GM19467 (cell line): ENCODE measurements at regions not wholly inside any gene's neighbourhood (a gene's known extent, or its start where the extent isn't known, plus 50 kb on each side); places are given as distances from the start of the nearest gene placed in this dataset.

ENCODE experiments used
- ATAC-seq: cut with Tn5 transposase; IDR thresholded peaks from one replicate; pipeline ENCODE4 v1.9.1; 2021; ENCODE audit warnings: mild to moderate bottlenecking, moderate library complexity; ENCODE audit not compliant: unreplicated experiment

DNA sequence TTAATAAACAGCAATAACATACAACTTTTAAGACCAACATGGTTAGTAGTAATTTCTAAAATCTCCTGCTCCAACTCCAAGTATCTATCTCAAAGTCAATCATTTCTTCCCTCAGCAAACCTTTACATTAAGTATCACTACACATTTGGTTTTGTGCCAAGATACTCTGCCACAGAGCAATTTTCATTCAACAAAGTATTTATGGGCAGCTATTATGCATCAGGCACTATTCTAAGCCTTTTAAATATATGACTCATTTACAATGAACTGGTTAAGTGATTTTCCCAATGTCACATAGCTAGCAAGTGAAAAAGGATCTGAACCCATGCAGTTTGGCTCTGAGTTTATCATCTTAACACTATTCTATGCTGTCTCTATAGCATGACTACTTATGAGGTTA lies 264.3 kb downstream of the NOL4 start:
- no peak for ATAC-seq

DNA sequence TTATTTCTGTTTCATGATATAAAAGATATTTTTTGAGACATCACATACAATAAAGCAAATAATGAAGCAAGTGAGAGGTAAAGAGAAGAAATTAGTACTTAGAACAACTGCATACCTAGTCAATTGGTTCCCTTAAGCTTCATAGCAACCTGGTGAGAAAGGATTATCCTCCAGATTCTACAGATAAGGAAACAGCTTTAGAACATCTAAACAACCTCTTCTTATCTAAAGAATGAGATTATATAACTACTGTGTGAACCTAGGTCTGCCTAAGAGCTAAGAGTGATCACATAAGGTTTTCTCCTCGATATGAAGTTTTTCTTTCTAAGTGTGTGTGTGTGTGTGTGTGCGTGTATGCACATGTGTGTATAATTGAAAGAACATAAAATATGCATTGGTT lies 265.1 kb downstream of the NOL4 start:
- no peak for ATAC-seq

DNA sequence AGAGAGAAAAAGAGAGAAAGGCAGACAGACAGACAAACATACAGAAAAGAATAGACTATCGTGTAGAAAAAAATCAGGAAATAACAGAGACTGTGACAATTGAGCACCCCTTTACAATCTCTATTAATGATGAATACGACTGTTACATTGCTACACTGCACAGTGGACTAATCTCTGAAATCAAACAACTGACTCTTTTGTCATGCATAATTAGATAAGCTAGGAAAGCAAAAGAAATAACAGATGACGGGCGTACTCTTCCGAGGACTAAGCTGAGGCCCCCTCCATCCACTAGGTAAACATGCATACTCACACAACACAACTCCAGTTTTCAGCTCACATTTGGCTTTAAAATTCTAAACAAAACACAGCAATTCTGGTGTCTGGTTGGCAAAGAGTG lies 267.0 kb downstream of the NOL4 start:
- ATAC-seq = no peak

DNA sequence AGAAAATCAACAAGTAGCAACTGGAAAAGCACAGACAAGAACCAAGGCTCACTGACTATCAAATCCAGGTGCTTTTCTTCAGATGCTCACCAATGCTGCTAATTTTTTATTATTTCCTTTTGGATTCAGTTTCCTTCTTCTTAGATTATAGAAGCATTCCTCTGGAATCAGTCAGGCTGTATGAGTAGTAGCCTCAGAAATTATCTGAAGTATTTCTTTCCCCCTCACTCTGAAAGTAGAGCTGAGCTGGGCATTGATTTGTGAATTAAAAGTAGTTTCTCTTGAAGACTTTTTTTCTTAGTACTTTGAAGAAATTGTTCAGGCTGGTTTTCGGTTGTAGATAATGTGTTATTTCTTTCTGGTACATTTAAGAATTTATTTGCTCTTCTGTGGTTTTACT lies 273.7 kb downstream of the NOL4 start:
- no peak for ATAC-seq

DNA sequence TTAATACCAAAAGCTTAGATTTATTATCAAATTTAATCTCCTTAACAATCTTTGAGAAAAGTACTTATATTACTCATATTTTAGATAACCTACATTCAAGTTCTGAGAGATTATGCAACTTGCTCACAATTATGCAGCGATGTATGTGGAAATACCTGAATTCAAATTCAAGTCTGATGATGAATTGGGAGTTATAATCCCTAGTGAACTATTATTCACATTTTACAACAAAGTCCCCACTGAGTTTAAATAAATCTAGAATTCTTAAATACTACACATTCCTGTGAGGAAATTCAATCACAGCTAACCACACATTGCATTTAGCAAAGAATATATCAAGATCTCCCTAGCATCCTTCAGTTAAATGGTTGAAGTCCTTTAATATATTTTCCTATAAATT lies 278.4 kb downstream of the NOL4 start:
- ATAC-seq = no peak

DNA sequence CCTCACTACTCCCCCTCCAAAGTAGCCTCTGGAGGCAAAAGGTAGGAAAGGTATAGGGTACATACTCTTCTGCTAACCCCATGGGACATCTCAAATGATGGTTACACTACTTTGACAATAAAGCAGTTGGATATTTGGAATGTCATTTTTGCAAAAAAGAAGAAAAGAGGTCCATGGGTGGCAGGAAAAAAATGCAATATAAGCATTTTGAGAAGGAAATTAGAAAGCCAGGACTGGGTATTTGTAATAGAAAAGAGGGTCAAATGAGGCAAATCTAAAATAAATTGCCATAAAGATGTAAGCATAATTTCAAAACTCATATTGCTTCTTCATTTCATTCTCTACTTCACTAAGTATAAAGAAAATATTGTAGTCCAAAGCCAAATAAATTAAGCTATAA lies 280.2 kb downstream of the NOL4 start:
- no peak for ATAC-seq

DNA sequence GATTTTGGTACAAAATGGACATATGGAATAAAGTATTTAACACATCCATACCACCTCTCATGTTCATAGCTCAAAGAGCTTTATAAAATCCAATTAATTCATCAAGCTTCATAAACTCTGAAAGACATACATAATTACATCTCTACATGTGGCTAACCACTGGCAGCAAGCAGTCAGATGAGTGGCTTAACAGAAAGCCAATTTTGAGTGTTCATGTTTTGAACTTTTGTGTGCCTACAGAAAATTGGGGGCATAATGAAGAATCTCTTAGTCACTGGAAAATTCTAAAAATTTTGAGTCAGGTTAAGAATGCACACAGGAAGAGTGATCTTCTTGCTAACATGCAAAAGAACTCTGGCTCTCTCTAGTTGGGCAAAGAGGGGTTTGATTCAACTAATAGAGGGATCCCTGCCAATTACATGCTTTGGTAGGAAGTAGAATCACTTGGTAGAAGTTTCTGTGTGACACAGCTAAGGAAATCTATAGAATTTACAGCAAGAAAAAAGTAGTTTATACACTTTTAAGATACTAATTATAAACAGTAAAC lies 287.4 kb downstream of the NOL4 start:
- no peak for ATAC-seq

DNA sequence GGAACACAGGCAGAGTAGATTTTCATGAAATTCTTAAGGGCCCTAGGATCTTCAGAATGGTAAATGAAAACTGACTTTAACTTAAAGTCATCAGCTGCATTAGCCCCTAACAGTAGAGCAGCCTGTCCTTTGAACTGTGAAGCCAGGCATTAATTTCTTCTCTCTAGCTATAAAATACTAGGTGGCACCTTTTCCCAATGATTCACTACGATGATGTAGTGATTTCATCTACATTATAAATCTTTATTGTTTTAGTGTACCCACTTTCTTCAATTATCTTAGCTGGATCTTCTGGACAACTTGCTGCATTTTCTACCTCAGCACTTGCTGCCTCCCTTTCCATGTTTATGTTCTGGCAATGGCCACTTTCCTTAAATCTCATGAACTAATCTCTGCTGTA lies 290.5 kb downstream of the NOL4 start:
- no peak for ATAC-seq

DNA sequence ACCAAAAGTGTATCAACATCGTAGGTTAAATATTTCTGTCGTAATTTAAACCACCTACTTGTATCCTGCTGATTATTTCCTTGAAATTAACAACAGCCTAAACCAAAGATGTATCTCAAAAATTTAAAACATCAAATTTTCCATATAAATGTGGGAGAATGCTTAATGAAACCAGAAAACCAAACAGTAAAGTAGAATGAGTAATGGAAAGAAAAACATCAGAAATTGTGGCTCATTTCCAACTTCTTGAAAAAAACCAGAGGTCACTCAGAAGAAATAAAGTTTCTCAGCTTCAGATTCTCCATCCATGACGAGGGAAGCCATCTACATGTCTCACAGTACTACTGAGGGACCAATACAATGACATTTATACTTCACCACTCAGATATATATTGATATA lies 296.5 kb downstream of the NOL4 start:
- ATAC-seq = no peak

DNA sequence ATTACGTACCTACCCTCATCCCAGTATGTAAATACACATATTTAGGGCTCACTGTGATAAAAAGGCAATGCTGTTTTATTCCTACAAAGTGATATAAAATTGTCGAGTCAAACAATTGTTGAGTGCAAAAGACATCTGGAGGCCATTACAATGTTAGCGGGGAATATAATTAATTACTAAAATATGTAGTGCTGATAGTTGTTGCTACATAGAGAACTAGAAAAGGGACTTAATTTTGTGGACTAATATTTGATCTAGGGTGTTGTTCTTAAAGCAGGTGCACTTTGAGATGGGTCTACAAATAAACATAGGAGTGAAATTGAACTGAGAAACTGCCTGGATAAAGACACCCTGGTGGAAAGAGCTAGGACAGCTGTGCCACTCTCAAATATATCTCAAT lies 300.1 kb downstream of the NOL4 start:
- ATAC-seq = no peak

DNA sequence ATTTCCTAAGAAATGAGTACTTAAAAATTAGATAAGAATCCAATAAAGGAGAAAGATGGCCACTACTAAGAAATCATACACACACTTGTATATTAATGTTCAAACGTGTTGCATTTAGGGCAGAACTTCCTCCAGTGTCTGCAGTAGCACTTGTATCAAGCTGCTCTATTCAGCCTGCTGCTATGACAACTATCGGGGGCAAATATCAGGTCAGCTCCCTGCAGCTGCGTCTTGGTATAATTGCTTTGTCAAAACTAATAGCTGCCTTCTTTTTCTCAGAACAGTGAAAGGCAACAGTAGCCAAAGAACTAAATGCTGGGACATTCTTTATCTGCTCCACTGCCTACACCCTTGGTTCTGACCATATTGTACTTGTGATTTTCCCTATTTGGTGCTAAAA lies 300.7 kb downstream of the NOL4 start:
- ATAC-seq = no peak

DNA sequence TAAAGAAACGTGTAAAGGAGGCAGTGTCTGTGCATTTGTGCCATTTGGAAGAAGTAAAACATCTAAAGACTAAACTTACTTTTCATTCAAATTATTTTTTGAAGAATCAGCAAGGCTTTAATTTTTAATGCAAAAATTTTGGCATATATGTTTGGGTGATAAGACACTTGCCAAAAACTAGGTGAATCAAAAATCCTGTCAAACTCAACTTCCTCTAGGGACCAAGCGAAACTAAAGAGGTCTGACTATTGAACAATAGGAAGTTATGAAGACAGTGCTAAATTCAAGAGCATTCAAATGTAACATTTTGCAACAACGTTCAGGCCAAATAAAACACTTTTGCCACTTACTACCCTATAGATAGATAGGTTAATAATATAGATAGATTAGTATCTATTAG lies 306.1 kb downstream of the NOL4 start:
- ATAC-seq = no peak

DNA sequence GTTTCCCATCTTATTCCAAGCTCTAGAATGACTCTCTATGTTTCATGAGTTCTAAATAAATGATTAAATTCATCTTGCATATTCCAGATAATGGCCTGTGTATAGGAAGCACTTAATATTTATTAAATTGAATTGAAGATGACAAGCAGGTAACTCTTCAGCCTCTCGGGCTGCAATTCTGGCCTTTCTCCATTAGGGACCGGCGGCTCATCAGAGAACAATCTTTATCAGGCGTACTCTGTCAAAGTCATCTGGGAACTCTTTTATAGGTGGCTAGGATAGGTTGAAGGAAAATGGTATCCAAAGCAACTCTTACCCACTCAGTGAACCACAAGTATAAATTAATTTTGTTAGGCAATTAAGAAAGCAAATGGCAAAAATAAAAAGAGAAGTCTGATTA lies 308.5 kb downstream of the NOL4 start:
- ATAC-seq = no peak

DNA sequence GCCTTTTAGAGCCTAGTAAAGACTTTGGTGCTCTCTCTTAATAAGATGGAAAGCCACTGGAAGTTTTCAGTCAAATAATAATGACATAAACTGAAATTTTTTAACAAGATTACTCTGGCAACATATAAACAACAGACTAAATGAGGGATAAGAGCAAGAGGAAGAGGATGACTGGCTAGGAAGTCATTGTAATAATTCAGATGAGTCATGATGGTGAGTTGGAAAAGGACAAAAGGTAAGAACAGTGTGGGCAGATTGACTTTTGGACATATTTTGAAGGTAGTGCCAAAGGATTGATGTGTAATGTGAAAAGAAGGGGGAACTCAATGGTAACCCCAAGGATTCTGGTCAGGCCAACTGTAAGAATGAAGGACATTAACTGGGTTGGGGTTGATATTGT lies 310.3 kb downstream of the NOL4 start:
- ATAC-seq = no peak

DNA sequence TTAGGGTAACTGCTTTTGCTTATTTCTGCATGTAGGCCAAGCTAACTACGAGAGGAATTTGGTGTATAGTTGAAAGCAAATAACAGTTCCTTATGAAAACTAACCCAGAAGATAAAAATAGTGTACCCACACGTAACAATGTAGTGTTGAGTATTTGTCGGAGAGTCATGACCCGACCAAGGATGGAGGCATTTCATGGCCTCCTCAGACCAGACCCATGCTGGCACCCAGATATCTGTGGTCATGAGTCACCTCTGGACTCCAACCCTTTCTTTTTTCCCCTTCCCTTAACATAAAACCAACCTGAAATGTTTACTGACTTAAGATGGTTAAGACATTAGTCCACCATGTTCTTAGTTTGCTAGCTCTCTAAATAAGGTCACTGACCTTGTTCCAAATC lies 318.7 kb downstream of the NOL4 start:
- no peak for ATAC-seq

DNA sequence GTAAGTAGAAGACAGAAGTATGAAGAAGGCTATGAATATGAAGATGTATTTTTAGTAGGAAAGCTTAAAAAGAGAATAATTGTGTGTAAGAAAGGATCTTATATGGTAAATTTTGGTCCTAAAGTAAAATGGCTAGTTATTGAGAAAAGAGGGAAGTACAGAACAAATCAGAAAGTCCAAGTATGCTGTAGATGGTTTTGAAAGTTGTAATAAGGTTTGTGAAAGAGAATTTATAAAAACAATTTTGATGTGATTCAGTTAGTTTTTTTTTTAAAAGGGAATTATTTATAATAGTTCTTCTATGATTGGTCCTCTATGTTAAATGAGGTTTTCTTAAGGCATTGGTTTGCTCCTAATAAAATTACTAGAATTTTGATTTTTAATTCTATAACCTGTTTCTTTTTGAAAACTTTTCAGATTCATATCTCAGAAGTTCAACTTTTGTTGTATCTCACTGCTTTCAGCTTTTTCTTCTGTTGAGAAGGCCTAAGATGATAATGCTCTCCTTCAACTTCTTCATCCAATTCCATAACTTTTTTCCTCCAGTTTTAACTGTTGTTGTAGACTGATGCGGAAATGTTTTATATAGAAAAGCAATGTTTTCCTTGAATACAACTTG lies 322.7 kb downstream of the NOL4 start:
- no peak for ATAC-seq

DNA sequence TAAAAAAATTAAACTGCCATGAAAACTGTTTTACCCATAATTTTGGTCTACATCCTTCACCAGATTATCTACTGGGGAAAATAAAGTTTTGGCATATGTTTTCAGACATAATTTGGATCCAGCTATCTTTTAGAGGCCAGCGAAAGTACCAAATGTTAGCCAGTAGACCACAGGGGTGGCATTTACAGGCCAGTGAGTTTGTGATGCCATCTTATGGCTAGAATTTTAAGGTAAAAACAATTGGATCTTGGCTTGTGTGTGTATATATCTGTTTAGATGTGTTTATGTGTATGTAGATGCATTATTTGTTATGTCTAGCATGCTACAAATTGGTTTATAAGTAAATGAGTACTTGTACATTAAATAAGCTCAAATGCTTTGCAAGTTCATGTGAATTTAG lies 322.6 kb downstream of the ASXL3 start:
- no peak for ATAC-seq

DNA sequence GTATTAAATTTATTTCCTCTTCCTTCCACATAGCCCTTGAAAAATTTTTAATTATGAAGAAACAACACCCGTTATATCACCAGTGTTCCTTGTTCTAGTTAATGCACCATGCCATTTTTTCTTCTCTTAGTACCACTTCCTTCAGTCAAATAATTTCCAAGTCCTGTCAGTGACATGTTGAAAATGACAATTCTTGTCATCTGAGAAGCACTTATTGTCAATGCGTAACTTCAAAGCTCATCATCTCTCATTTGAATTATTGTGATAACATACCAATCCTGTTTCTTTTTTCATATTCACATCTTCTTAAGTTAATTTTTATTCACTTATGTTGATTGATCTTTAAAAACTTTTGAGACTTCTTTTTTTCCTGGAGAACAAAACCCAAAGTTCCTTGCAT lies 320.4 kb downstream of the ASXL3 start:
- no peak for ATAC-seq

DNA sequence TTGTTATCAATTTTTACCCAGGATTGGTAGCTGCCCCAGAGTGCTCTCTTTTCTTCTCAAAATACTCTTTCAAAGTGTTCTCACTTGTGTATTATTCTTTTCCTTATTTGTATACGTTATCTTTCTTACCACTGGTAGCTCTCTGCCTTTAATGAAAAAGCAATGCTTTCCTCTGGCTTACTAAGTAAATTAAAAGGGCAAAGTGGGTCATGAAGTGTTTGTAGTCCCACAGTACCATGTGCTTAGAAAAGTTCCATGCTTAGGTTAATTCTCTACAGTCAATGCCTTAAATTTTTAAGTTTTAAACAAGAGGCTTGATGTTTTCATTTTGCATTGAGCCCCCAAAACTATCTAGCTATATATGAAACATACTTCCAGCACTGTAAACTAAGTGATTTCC lies 300.2 kb downstream of the ASXL3 start:
- no peak for ATAC-seq

DNA sequence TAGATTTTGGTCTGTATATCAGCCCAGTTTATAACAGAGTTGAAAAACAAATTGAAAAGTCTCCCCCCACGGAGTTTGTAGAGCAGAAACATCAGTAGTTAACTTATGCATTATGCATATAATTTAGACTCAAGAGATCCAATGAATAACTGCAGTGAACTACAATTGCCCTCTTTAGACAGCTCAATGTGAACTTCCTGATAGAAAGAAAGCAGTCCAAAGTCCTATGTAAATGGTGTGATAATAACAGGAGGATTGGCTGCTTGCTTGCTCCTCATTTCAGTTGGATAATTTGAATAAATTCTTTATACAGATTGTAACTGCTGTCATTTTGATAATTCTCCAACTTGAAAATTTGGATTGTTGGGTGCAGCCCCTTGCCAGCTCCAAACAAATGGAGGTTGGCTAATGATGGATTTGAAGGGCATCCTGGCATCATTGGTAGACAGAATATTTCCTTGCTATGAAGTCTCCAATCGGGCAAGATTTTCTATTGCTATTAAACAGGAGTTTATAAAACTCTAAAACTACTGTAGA lies 297.1 kb downstream of the ASXL3 start:
- no peak for ATAC-seq

DNA sequence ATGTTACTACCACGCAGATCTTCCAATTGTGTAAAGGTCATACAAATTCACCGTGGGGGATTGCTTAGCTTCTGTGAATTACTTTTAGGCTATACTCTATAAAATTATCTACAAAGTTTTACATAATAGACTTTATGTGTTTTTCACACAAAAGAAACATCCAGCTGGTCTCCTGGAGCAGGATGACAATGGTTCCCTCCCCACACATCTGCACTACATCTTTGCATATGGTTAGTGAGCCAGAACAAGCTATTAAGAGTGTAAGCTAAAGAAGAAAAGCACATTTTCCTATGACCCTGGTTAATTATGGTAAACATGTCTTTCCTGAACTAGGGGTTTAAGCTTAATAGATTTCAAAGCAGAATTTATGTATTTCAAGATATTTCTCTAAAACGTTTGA lies 295.1 kb downstream of the ASXL3 start:
- no peak for ATAC-seq

DNA sequence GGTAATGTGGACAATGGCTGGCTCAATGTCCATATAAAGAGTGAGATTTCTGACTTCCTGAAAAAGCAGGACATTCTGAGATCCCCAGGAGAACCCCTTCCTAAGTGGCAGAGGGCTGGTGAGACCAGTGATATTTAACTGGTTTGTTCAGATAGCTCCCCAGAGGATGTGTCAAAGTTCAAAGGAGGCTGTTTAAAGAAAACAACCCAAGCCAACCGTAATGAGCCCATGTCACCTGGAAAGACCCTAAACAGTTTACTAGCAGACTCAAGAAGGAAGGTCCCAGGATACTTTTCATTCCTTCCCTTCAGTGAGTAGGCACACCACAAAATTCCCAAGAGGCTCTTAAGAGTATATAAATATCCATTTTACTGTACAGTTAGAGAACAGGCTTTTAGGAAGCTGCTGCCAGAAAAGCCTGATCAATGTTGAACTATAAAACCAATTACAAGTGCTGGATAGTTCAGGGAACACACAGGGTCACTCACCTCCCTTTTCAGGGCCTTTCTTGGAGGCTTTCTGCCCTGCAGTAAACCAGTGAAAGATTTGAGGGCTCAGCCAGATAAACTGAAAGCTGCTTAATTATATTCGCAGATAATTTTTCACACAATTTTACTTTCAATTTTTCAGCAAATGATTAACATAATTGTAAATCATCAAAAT lies 293.5 kb downstream of the ASXL3 start:
- ATAC-seq = no peak

DNA sequence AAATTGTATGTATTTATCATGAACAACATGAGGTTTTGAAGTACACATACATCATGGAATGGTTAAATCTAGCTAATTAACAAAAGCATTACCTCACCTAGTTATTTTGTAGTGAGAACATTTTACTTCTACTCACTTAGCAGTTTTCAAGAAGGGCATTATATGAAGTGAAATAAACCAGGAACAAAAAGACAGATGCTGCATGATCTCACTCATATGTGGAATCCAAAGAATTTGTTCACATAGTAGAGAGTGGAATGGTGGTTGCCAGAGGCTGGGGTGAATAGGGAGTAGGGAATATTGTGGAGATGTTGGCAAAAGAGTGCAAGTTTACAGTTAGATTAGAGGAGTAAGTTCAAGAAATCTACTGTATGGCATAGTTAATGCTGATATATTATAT lies 292.0 kb downstream of the ASXL3 start:
- ATAC-seq = no peak
